Activated B cell treated with CpG ODN at 0.5 μM for 24 hours (primary cell): ENCODE measurements at regions not wholly inside any gene's neighbourhood (a gene's known extent, or its start where the extent isn't known, plus 50 kb on each side); places are given as distances from the start of the nearest gene placed in this dataset.

Source experiments
- ATAC-seq: fragments of 200-7000 bp; cut with Tn5 transposase; one replicate; pipeline ENCODE4 v1.10.0; 2021; ENCODE audit warnings: low read depth, mild to moderate bottlenecking, moderate library complexity
- CTCF ChIA-PET: fragments of 350-600 bp; sonication (Branson Sonifier 250); formaldehyde crosslinking; loops from one replicate; lab custom pipeline; 2021; ENCODE audit warnings: antibody characterized with exemption; lab: Charles Lee
- POLR2A ChIA-PET: fragments of 350-600 bp; sonication (Branson Sonifier 250); formaldehyde crosslinking; loops from one replicate; lab custom pipeline; 2021; ENCODE audit warnings: antibody characterized with exemption; lab: Charles Lee
- DNase-seq: peaks from one replicate; pipeline ENCODE4 v3.0.0; 2022
- H3K27ac Mint-ChIP-seq: one replicate; pipeline ENCODE4 v1.8.0; 2020; ENCODE audit warnings: mixed read lengths
- H3K27me3 Mint-ChIP-seq: one replicate; pipeline ENCODE4 v1.8.0; 2021; ENCODE audit warnings: mixed read lengths
- H3K36me3 Mint-ChIP-seq: one replicate; pipeline ENCODE4 v1.8.0; 2021; ENCODE audit warnings: low read depth, mixed read lengths
- H3K4me1 Mint-ChIP-seq: one replicate; pipeline ENCODE4 v1.8.0; 2021; ENCODE audit warnings: mixed read lengths
- H3K4me3 Mint-ChIP-seq: one replicate; pipeline ENCODE4 v1.8.0; 2020; ENCODE audit warnings: mild to moderate bottlenecking, mixed read lengths
- H3K9me3 Mint-ChIP-seq: one replicate; pipeline ENCODE4 v1.8.0; 2020; ENCODE audit warnings: mixed read lengths
- intact Hi-C: fragments of 100-400 bp; cut with micrococcal nuclease; formaldehyde crosslinking; loops from one replicate; pipeline ENCODE4 v1.15.1; 2024
- TF ChIP-seq, protein P1 (sequence below): fragments of 200-600 bp; IDR thresholded peaks from one replicate; pipeline ENCODE4 v1.8.0; 2022; ENCODE audit warnings: antibody characterized with exemption, mild to moderate bottlenecking

GRCh38 chr15:34700891-34701427 lies 53.8 kb downstream of the GJD2 start:
- no peak for DNase-seq
- H3K4me3 Mint-ChIP-seq = no peak overlapping the region
- POLR2A ChIA-PET = no interaction called here
- no peaks in the 10 kb centered on the region for H3K36me3 Mint-ChIP-seq
- ATAC-seq = no peak
- intact Hi-C loops = no loop called here
- no peaks in the 10 kb centered on the region for H3K9me3 Mint-ChIP-seq
- H3K27me3 Mint-ChIP-seq = peaks cover 15% of the 10 kb centered on the region
- H3K27ac Mint-ChIP-seq = no peak overlapping the region
- no peaks in the 10 kb centered on the region for H3K4me1 Mint-ChIP-seq
- CTCF ChIA-PET = no interaction called here
- TF ChIP-seq, protein P1, sequence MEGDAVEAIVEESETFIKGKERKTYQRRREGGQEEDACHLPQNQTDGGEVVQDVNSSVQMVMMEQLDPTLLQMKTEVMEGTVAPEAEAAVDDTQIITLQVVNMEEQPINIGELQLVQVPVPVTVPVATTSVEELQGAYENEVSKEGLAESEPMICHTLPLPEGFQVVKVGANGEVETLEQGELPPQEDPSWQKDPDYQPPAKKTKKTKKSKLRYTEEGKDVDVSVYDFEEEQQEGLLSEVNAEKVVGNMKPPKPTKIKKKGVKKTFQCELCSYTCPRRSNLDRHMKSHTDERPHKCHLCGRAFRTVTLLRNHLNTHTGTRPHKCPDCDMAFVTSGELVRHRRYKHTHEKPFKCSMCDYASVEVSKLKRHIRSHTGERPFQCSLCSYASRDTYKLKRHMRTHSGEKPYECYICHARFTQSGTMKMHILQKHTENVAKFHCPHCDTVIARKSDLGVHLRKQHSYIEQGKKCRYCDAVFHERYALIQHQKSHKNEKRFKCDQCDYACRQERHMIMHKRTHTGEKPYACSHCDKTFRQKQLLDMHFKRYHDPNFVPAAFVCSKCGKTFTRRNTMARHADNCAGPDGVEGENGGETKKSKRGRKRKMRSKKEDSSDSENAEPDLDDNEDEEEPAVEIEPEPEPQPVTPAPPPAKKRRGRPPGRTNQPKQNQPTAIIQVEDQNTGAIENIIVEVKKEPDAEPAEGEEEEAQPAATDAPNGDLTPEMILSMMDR = no peak

DNA sequence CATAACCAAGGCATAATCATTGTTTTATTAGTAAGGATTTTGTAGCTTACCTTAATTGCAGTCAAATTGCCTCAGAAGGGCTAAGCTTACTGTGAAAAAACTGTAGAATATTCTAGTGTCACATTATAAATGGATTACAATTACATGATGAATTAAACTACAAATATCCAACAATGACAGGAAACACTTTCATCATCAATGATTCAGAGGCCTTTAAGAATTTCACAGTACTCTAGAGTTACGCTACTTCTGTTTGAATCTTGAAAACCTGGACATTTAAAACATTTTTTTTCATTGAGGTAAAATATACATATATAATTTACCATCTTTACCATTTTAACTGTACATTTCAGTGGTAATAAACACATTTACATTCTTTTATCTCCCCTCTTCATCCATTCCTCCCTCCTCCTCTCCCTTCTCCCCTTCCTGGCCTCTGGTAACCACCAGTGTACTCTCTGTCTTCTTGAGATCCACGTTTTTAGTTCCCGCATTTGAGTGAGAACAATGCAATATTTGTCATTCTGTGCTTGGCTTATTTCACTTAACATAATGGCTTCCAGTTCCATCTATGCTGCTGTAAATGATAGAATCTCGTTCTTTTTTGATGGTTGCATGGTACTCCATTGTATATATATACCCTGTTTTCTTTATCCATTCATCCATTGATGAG lies 54.7 kb downstream of the GJD2 start:
- intact Hi-C loops = no loop called here
- Mint-ChIP-seq H3K27me3 (peaks cover 12% of the 10 kb centered on the region), H3K4me1 (no peaks in the 10 kb centered on the region), H3K9me3 (no peaks in the 10 kb centered on the region), H3K36me3 (no peaks in the 10 kb centered on the region), H3K4me3 (no peak overlapping the region), H3K27ac (no peak overlapping the region)
- TF ChIP-seq, protein P1 = no peak
- no peak for DNase-seq
- ChIA-PET CTCF (no interaction called here), POLR2A (no interaction called here)
- no peak for ATAC-seq

GRCh38 chr15:34696506-34696905 lies 58.3 kb downstream of the GJD2 start:
- CTCF ChIA-PET = no interaction called here
- POLR2A ChIA-PET = no interaction called here
- Mint-ChIP-seq H3K27ac (no peak overlapping the region), H3K9me3 (no peaks in the 10 kb centered on the region), H3K4me3 (no peak overlapping the region), H3K4me1 (no peaks in the 10 kb centered on the region), H3K27me3 (peaks cover 7% of the 10 kb centered on the region), H3K36me3 (no peaks in the 10 kb centered on the region)
- DNase-seq (no peak), ATAC-seq (no peak)
- intact Hi-C loops = no loop called here
- TF ChIP-seq, protein P1 = no peak

DNA sequence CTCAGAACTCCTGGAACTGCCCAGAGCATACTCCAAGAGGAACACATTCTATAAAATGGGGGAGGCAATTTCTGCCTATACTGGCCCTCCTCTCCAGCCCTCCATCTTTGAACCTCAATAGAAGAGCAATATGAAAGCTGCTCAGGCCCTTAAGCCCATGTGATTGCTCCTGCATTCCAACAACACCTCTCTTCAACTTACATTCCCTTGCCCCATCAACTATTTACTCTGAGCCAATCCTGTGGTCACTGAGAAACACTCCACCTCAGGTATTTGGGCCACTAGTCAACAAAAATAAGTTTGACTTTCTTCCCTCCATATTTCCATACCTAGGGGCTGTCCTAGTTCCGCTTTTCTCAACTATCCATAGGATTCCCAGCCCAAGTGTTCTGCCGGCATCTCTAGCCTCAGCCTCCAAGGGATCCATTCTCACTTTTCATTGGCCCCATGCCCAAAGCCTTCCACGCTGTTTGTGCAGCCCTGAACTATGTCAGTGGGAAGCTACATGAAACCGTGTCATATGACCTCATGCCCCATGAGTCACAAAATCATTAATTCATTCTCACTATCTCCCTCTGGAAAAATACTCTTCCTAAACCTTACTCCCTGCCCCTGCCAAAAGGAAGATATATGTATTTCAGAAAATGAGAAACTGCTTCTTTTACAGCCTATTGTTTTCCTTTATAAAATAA lies 61.6 kb downstream of the GJD2 start:
- ATAC-seq = no peak
- intact Hi-C loops = no loop called here
- no peaks in the 10 kb centered on the region for H3K4me1 Mint-ChIP-seq
- POLR2A ChIA-PET = no interaction called here
- peaks cover 2% of the 10 kb centered on the region for H3K9me3 Mint-ChIP-seq
- CTCF ChIA-PET = no interaction called here
- no peak overlapping the region for H3K27ac Mint-ChIP-seq
- TF ChIP-seq, protein P1 = no peak
- H3K27me3 Mint-ChIP-seq = peaks cover 2% of the 10 kb centered on the region
- H3K36me3 Mint-ChIP-seq = no peaks in the 10 kb centered on the region
- H3K4me3 Mint-ChIP-seq = no peak overlapping the region
- no peak for DNase-seq

- Mint-ChIP-seq H3K4me3 (no peak overlapping the region), H3K27me3 (peaks cover 3% of the 10 kb centered on the region), H3K36me3 (no peaks in the 10 kb centered on the region), H3K4me1 (no peaks in the 10 kb centered on the region), H3K27ac (no peak overlapping the region), H3K9me3 (peaks cover 4% of the 10 kb centered on the region)
- POLR2A ChIA-PET = no interaction called here
- CTCF ChIA-PET = no interaction called here
- intact Hi-C loops = no loop called here
- ATAC-seq = no peak
- TF ChIP-seq, protein P1 = no peak
- no peak for DNase-seq
These were observed 63.8 kb downstream of the GJD2 start for GRCh38 chr15:34691034-34691433.
